ENCODE measurements at regions not wholly inside any gene's neighbourhood (a gene's known extent, or its start where the extent isn't known, plus 50 kb on each side); places are given as distances from the start of the nearest gene placed in this dataset.

DNA sequence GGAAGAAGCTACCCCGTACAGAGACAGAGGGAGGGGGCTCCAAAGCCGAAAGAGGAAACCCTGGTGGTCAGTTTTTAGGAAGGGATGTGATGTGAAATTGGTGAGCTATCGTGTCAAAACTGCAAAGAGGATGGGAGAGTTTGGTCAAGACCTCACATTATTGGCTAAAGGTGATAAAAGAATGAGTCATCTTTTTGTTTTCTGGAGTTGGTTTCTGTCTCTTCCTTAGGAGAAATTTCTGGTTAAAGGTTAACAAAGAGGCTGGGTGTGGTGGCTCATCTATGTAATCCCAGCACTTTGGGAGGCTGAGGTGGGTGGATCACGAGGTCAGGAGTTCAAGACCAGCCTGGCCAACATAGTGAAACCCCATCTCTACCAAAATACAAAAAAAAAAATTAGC is 217.8 kb upstream of the CBLB start:
- TF ChIP-seq, protein P1, sequence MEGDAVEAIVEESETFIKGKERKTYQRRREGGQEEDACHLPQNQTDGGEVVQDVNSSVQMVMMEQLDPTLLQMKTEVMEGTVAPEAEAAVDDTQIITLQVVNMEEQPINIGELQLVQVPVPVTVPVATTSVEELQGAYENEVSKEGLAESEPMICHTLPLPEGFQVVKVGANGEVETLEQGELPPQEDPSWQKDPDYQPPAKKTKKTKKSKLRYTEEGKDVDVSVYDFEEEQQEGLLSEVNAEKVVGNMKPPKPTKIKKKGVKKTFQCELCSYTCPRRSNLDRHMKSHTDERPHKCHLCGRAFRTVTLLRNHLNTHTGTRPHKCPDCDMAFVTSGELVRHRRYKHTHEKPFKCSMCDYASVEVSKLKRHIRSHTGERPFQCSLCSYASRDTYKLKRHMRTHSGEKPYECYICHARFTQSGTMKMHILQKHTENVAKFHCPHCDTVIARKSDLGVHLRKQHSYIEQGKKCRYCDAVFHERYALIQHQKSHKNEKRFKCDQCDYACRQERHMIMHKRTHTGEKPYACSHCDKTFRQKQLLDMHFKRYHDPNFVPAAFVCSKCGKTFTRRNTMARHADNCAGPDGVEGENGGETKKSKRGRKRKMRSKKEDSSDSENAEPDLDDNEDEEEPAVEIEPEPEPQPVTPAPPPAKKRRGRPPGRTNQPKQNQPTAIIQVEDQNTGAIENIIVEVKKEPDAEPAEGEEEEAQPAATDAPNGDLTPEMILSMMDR (IDR thresholded peaks at IDR 0.05) = no peak
- TF ChIP-seq EZH2phosphoT487 (IDR thresholded peaks at IDR 0.05) = no peak

All from neural progenitor cell (in vitro differentiated cells).